ENCODE measurements at regions not wholly inside any gene's neighbourhood (a gene's known extent, or its start where the extent isn't known, plus 50 kb on each side); places are given as distances from the start of the nearest gene placed in this dataset.

DNA sequence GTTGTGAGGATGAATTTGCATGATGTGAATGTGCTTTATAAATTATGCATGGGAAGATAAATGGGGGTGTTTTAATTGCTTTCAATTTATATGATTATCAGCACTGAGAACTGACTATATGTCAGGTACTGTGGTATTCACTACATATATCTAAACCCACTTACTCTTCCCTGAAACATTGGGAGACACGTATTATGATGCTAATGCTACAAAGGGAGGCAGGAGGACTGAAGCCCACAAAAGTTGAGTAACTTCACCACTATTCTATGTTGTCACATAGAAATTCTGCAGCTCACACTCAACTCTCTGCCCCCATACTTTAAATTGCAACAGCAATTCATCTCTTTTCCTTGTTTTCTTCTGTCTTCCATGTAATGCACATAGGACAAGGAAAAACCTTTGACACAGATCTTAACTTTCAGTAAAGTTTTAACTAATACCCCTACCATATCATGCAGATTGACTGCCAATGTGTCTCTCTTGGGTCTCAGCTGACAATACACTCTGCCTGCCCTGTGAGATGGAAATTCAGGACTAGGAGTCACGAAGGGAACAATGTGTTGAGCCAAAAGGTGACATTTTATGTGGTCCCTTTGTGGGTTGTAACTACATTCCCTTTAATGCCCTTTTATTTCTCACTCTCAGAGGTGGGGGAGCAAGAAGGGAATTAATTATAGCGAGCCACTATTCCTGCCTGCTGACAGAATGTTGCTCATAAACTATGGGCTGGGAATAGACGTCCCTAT is 691.0 kb upstream of the SORCS1 start:
- DNase-seq: no peak

DNA sequence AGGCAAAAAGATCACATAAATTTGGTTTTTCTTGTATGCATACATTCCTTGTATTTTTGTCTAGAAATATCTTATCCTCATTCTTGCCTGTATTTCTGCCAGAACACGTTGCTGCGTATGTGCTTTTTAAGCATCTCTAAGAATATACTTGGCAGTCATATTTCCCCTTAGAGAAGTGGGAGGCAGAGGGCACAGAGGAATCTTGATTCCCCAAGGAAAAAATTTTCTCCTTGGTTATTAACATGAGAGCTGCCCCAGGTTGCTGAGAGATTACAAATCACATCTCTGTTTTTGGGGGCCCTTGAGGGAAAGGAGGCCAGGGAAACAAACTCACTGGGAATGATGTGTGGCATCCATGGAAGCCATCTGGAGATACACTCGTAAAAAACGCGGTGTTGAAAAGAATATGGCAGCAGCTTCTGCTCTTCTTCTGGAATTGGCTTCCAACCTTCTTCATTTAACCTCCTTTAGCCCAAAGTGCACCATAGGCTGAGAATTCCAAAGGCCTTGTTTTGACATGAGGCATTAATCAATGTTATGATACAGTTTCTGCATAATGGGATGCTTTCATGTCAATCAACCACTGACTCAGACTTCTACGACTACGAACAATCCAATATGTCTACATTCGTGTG is 684.3 kb upstream of the SORCS1 start:
- DNase-seq: no peak

DNA sequence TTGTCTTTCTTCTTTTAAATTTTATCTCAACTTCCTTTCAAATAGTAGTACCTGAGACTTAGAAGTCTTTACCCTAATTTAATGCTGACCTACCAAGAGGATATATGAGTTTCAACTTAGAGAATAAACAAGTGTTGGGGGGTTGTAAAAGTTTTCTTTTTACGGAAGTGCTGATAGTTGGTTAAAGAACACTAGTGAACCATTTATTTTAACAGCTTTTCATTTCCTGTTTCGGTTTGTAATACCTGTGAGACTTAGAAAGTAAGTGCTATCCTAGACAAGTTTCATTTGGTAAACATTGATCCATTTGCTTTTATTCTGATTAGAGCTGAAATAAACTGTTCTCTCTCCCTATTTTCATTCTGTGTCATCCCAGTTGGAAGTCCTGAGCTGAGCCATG is 683.1 kb upstream of the SORCS1 start:
- no peak for DNase-seq

DNA sequence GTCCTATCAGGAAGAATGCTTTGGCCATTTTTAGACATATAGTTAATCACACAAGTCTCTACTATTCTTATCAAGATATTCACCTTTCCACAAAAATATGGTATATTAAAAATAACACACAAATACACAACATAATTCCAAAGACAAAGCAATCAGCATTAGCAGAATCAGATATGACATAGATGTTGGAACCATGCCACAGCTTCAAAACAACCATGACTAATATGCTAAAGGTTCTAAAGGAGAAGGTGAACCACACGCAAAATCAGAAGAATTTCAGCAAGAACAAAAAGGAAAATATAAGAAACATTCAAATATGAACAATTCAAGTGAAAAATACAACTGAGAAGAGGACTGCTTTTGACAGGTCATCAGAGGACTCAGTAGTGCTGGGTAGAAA is 670.2 kb upstream of the SORCS1 start:
- no peak for DNase-seq

GRCh38 chr10:107831772-107832171 is 667.3 kb upstream of the SORCS1 start:
- DNase-seq: no peak

DNA sequence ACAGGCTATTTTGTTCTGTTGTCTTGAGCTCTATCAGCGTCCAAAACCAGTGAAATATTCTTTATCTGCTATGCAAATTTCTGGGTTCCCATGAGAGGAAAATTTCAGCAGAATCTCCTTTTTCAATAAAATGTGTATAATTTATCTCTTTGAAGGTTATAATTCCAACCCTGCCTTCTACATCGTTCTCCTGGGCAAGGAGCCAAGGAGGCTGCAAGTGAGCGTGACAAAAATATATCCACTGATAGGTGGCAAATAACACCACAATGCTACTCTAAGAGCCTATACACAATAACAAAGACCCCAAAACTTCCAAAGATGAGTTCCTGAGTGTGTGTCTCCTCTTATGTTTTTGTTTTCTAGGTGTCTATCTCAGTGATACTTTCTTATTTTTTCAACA is 664.7 kb upstream of the SORCS1 start:
- DNase-seq: no peak

DNA sequence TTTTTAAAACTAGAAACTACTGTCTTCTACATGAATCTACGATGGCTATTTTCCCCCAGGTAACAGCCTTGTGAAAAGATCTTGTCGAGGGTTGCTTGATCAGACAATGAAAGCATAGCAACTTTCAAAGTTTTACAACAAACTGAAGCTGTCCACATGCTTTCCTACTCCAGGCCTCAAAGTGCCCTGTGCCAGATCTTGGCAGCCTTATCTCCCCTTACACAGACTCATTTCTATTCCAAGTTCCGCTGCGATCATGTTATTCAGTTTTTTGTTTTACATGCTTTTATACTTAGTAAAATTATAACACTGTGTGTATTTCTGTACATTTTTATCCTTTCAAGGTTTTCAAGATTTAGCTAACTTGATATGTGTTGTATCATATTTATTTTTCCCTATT is 661.7 kb upstream of the SORCS1 start:
- DNase-seq: no peak

- DNase-seq: no peak
These were observed 650.5 kb upstream of the SORCS1 start for GRCh38 chr10:107814865-107815487.

- no peak for DNase-seq
These were observed 649.1 kb upstream of the SORCS1 start for GRCh38 chr10:107813451-107814162.

- no peak for DNase-seq
These were observed 645.4 kb upstream of the SORCS1 start for GRCh38 chr10:107809889-107810288.

DNA sequence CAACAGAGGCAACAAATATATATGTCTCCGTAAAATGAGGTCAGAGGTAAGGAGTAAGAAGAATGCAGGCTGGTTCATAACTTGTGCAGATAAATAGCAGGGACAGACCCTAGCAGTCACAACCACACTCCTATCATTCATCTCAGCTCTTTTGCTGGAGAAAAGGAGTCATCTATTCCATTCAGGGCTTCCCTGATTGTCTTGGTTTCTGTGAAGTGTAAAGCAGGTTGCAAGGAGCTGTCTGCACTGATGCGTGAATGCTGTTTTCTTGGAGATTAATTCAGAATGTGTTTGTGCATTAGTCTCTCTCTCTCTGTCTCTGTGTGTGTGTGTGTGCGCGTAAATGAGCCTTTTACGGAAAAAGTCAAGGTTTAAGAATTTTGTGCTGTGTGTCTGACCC is 643.3 kb upstream of the SORCS1 start:
- DNase-seq: no peak

DNA sequence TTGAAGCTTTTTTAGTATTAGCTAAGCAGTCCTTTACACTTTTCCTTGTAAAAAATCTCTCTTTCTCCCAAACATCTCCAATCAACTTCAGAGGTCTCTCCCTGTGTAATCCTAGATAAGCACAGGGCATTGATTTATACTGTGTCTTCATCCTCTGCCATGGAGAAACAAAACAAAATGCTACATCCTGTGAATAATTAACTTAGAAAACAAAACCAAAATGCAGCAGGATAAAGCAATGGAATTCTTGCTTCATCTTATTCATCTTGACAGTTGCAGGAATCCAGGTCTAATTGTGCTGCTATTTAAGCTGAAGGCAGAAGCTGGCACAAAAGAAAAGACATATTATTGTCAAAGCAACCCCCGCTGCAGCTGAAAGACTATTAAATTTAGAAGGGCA is 641.5 kb upstream of the SORCS1 start:
- DNase-seq: no peak

DNA sequence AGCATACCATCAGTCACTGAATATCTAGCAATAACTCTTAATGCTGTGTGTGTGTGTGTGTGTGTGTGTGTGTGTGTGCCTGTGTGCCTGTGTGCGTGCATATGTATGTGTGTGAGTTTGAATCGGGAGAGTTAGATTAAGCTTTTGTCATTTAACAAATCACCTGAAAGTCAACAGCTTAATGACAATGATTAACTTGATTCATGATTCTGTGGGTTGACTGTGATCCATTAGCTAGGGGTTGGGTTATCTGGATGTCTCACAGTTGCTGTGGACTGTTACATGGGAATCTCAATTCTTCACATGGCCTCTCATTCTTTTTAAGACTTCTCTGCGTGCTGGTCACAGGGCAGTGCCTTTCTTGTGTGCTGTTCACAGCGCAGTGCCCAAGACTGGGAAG is 639.0 kb upstream of the SORCS1 start:
- no peak for DNase-seq

DNA sequence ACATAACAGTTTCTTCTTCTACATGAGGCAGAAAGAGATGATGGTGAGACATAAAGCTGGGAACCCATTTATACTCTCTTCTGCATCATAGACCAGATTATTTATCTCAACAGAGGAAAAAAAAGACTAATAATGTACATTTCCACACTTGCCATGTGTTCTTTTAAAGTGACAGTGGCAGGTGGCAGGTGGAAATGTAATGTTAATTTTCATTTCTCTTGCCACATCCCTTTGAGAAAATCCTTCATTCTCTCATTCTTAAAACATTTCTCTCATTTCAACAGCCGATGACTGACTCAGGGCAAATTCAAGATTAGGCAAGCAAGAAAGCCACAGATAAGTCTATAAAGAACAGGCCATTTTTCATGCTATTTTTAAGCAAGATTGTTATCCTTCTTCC is 635.6 kb upstream of the SORCS1 start:
- DNase-seq: no peak

DNA sequence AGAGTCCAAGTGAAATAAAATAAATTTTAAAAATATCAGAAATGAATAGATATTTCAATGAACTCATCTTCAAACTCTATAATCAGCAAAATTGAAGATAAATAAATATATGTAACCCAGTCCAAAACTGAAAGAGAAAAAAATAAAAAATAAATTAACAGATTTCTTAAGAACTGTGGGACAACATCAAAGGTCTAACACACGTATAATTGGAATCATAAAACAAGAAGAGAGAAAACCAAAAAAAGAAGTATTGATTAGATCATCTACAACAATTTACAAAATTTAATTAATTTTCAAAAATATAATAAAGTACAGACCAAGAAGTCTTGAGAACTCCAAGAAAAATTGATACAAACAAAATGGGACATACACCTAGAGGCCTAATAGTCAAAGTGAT is 625.8 kb upstream of the SORCS1 start:
- no peak for DNase-seq

DNA sequence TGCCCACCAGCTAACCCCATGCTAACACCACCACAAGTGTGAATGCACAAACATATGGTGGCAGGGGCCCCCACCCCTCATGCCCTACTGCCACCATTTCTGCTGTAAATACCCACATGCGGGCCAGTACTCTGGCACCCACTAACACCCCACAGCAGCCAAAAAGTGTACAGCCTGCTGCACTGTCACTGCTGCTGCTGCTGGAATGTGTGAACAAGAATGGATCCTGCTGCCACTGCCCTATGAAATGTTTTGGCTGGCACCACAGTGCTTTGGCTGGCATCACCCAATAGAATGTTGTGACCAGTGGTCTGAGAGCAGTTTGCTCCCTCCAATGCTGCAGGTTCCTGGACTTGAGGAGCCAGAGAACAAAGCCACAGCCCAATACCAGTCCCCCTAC is 606.6 kb upstream of the SORCS1 start:
- no peak for DNase-seq

- DNase-seq: no peak
These were observed 602.7 kb upstream of the SORCS1 start for GRCh38 chr10:107767185-107767584.

DNA sequence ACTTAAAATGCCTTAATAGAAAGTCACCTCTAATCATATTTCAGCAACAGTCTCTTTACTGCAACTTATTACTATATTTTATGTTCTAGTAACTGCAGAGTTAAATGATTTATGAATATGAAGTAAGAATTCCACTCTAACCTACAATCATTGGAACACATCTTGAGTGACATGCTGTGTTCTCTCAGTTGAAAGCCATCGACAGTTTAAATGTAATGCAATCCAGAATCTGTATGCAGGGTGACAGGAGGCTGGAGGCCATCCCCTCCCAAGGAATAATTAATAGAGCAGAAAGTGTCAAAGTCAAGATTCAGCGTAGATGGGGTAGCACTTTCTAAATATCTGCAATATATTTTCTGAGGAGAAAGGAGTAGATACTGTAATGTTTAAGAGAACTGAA is 590.3 kb upstream of the SORCS1 start:
- no peak for DNase-seq

DNA sequence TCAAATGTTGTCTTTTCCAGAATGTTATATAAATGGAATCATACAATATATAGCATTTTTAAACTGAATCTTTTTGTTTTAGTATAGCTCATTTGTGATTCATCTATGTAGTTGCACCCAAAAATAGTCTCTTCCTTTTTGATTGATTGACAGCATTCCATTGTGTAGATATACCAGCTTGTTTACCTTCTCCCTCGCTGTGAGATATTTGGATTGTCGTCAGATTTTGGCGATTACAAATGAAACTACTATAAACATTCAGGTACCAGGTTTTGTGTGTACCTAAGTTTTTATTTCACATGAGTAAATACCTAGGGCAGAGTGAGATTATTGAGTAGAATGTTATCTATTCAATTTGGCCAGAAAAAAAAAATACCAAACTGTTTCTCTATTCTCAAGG is 584.7 kb upstream of the SORCS1 start:
- no peak for DNase-seq

DNA sequence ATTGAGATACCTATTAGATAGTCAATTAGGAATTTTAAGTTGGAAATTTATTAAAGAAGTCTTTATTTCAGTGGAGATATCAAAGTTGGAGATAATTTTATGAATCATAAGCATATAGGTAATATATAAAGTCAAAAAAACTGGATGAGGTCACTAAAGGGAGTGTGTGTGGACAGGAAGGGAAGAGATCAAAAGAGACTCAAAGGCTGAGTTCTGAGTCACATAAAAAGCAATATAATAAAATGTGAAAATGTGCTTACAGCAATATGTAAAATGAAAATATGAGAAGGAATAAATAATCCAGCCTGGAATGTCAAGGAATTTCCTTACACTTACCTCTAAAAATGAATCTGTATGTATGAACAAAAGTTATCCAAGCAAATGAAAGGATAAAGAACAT is 583.3 kb upstream of the SORCS1 start:
- no peak for DNase-seq

GRCh38 chr10:107741971-107742370 is 577.5 kb upstream of the SORCS1 start:
- no peak for DNase-seq

DNA sequence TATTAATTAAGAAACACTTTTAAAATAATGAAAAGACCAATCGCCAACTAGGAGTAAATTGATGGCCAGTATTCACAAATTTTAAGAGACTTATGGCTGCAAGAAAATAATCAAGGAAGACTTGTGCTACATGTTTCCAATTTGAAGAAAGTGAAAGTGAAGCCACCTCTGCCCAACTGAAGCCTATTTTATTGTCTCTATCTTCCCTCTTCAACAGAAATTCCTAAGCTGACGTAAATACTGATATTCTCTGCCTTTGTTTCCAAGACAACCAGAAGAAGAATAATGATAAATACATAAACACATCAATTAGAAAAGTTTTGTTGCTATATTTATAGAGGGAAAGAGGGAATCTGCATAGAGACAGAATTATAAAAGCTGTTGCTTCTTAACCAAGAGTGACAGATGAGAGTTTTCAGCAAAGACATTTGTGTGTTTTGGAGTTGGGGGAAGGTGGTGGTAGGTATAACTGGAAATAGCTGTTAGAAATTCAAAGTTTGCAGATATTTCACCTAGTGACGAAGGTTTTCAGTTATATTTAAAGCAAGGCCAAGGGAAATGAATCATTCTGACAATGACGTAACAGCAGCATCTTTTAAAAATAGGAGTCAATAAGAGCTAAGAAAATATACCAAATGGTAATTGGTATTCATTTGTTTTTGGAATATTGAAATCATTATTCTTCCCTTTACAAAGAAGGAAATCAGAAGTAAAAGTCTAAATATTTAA is 576.6 kb upstream of the SORCS1 start:
- DNase-seq: no peak

- DNase-seq: no peak
These were observed 575.4 kb upstream of the SORCS1 start for GRCh38 chr10:107739951-107740350.

Data from NCI-H1092 (cell line).